Activated CD4-positive, CD25-positive, alpha-beta regulatory T cell treated with anti-CD3 and anti-CD28 coated beads, Interleukin-2, amount 50 U/mL, for 16 hours (primary cell): ENCODE measurements at regions not wholly inside any gene's neighbourhood (a gene's known extent, or its start where the extent isn't known, plus 50 kb on each side); places are given as distances from the start of the nearest gene placed in this dataset.
"Not testable (repeated sequence)": the region's sequence is repeated elsewhere in the genome, so short reads cannot be mapped to it uniquely, and the experiment has no call there.

Experiments used
- DNase-seq: peaks from one replicate; pipeline ENCODE4 v3.0.0-alpha.2; 2020; ENCODE audit warnings: low read depth, low spot score

GRCh38 chrX:69431420-69431819, 72.7 kb upstream of the NALF2 start:
- DNase-seq = no peak

GRCh38 chrX:69430785-69431184, 73.3 kb upstream of the NALF2 start:
- DNase-seq = no peak

DNA sequence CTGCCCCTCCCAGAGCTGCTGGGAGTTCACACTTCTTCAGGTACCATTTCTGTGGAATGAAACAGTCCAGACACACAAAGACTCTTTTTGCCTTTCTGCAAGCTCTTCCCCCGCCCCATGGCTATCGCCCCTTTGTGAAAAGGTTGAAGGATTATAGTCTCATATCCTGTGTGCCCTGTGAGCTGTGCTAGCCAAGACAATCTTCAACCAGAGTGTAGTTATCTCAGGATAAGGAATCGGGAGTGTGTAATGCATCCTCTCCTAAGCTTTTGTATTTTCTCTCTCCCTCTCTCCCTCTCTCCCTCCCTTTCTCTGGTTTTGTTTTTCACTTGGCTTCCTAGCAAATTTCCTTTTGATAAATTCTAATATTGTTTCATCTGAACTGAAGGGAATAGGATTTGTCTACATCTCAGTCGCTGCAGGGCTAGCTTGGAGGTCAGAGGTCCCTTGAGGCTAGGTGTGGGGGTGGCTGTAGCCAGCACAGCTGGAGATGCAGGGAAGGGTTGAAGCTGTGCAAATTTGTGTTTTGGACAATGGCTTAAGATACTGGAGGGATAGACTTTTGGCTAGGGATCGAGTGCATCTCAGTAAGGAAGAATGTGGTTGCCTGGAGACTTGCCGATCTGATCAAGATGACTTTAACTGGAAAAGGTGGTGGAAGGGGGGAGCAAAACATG, 74.6 kb upstream of the NALF2 start:
- DNase-seq = no peak

- no peak for DNase-seq
Observed at GRCh38 chrX:69428216-69428615, 75.9 kb upstream of the NALF2 start.

DNA sequence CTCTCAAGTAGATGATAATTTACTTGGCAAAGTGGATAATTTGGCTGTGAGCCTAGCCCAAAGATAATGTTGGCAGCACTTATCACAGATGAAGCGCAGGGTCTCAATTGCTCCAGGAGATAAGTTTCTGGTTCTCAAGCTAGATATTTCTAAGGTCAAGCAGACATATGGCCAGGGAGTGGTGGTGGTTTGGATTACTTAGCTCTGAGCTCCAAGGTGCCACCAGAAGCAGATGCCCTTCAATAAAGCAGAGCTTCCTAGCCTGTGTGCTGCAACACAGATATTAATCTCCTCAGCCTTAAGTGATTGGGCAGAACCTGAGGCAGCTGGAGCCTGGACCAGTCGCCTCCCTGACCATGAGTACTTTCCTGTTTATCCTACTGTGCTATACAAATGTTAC, 79.2 kb upstream of the NALF2 start:
- no peak for DNase-seq

DNA sequence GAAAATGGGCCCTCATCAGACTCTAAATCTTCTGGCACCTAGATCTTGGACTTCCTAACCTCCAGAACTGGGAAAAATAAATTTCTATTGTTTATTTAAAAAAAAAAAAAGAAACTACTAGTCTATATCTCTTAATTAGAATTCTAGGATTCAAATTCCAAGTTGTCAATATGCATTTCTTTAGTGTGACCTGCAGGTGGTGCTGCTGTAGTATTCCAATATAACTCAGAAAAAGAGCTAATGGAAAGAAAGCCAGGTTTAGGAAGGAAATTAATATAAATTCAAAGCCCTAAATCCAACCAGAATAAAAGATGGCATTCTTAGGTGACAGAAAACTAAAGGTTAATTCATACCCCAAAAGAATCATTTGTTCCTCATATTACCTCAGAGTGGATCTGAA, 80.0 kb upstream of the NALF2 start:
- no peak for DNase-seq

DNA sequence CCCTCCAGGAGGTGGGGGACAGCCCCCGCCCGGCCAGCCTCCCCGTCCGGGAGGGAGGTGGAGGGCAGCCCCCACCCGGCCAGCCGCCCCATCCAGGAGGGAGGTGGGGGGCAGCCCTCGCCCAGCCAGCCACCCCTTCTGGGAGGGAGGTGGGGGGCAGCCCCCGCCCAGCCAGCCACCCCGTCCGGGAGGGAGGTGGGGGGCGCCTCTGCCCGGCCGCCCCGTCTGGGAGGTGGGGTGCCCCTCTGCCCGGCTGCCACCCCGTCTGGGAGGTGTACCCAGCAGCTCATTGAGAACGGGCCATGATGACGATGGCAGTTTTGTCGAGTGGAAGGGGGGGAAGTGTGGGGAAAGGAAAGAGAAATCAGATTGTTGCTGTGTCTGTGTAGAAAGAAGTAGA, 81.9 kb upstream of the NALF2 start:
- DNase-seq = not testable (repeated sequence)

DNA sequence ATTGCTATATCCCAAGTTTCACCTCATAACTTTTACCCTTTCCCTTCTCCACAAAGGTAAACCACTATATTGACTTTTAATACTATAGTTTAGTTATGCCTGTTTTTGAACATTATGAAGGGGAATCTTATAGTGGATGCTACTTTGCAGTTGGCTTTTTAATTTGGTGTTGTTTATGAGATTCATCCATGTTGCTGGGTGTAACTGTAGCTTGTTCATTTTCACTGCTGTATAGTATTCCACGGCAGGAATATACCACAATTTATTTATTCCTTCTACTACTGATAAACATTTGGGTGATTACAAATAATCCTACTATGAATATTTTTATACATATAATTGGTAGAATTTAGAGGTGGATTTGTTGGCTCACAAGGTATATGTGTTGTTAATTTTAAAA, 88.4 kb upstream of the NALF2 start:
- DNase-seq = no peak

GRCh38 chrX:69412661-69413060, 91.5 kb upstream of the NALF2 start:
- no peak for DNase-seq

DNA sequence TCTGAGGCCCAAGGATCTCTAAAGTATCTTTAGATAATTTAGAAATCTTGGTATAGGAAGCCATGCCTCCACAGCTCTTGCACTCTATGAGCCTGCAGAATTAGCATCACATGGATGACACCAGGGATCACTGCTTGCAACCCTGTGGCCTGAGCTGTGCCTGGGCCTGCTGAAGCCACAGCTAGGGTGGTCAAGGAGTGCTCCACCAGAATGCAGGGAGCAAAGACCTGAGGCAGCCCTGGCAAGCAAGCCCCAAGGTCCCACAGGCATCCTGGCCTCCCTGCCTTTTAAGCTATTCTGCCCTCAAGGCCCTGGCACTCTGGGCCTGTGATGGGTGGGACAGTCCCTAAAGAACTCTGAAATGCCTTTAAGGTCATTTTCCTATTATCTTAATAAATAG, 105.2 kb upstream of the NALF2 start:
- no peak for DNase-seq

- DNase-seq = no peak
Observed at GRCh38 chrX:69396916-69397315, 107.2 kb upstream of the NALF2 start.

DNA sequence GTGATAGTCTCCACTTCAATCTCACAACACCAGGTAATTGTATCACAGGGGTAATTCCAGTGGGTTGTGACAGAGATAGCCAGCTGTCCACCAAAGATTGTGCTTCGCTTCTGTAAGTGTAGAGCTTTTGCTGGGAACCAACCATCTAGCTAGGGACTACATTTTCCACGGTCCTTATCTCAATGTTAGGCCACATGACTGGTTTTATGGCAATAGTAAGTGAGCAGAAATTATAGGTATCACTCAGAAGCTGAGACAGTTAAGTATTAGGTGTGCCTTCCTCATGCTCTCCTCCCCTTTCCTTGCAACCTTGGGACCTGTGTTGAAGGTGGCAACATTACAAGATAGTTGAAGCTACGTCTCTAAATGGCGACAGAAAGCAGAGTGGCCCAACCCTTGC, 108.8 kb upstream of the NALF2 start:
- no peak for DNase-seq

- DNase-seq = no peak
Observed at GRCh38 chrX:69389101-69389501, 115.0 kb upstream of the NALF2 start.

GRCh38 chrX:69388526-69388925, 115.6 kb upstream of the NALF2 start:
- DNase-seq = no peak

GRCh38 chrX:69387567-69388487, 116.3 kb upstream of the NALF2 start:
- DNase-seq = peak; percentile 0

DNA sequence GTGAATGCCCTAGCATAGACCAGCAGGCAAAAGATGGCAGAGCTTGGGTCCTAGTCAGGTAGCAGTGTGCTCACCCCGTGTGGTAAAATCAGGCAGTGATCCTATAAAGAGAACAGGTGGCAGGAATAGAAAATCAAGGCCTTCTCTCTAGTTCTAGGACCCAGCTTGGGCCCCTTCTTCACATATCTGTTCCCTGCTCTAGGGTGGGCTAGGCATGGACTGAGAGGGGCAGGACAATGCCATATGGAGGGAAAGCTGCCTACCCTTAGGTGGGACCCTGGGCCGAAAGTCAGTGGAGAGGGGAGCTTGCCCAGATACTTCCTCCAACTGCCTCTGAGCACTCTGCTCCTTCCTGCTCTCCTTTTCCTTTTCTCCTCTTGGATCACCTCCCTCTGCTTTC, 117.4 kb upstream of the NALF2 start:
- DNase-seq = no peak

GRCh38 chrX:69379412-69379811, 124.7 kb upstream of the NALF2 start:
- no peak for DNase-seq

DNA sequence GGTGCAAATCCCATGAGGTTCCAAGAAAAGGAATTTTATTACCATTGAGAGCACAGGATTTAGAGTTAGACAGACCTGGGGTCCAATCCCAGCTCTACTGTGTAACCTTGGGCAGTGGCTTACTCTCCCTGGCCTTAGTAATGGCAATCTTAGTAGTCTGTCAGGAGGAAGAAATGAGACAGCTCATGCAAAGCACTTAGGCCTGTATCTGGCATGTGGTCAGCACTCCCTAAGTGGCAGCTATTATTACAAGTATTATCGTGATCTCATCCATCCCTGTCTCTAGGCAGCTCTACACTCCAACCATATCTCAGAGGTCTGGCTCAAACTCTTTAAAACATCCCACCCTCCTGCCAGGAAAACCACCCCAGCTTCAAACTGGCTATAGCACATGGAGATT, 129.6 kb upstream of the NALF2 start:
- DNase-seq = no peak

DNA sequence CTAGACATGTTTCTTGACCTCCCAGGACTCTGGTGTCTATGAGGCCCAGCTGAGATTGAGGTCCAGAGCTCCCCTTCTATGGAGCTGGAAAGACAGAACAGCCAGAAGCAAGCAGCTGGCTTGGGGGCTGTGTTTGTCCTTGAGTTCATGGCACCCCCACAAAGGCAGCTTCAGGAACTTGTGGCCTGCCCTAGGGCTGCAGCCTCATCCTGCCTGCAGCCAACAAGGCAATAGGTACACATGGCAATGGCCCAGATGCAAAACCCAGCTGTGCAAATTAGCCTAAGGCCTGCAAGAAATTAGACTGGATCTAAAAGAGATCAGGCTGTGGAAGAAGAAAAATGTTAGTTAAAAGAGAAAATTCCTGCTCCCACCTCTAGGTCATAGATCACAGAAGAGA, 131.7 kb upstream of the NALF2 start:
- DNase-seq = no peak

GRCh38 chrX:69371159-69371558, 133.0 kb upstream of the NALF2 start:
- DNase-seq = no peak

DNA sequence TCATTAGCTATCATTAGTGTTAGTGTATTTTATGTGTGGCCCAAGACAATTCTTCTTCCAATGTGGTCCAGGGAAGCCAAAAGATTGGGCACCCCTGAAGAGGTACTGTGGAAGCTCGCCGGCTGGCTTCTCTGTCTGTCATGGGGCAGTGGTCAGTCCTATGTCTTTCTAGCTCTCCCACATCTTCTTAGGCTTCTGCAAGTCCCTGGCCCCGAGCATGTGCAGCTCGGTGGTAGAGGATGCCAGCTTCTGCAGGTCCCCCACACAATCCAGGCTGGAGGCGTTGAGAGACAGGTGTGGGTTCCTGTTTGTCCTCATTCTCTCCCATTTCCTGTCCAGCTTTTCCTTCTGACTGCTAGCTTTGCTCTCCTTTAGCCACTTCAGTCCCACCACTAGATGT, 134.1 kb upstream of the NALF2 start:
- no peak for DNase-seq

DNA sequence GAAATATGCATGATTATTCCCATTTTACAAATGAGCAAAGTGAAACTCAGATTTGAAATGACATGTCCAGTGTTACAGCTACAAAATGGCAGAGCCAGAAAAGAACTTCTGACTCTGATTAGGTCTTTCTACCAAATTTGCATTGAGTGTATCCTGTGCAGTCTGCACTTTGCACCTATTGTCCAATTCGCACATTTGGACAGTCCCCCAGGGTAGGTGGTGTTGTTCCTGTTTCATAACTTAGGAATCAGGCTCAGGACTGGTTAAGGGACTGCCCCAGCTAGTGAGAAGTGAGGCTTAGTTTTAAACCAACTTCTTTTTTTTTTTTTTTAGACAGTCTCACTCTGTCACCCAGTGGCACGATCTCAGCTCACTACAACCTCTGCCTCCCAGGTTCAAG, 137.9 kb upstream of the NALF2 start:
- no peak for DNase-seq

DNA sequence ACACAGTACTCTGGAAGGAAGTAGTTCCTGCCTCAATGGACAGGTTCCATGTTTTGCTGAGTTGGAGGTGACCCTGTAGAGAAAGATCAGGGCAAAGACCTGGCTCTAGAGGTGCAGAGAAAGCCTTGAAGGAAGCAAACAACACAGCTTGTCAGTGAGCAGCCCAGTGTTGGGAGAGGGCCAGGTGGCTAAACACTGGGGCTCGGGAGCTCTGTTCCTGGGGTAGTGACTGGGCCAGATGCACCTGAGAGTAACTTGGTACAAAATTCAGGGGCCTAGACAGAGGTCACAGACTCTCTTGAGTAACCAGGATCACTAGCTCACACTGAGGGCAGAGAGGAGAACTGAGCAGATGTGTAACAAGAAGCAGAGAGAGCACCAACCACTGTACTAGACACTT, 138.4 kb upstream of the NALF2 start:
- no peak for DNase-seq
